PC-3 (cell line): ENCODE measurements at regions not wholly inside any gene's neighbourhood (a gene's known extent, or its start where the extent isn't known, plus 50 kb on each side); places are given as distances from the start of the nearest gene placed in this dataset.

Experiments used
- ATAC-seq: fragments of 200-7000 bp; cut with Tn5 transposase; 2 replicates; pipeline ENCODE4 v1.9.1; 2020; ENCODE audit warnings: mild to moderate bottlenecking, moderate library complexity
- BruUV-seq: library from RNA; stranded (reverse); fragments of 400-500 nt; replicated peaks from 2 replicates; lab custom pipeline; 2021; lab: Mats Ljungman, UMichigan
- CTCF ChIA-PET: fragments of 300-600 bp; sonication (Branson Sonifier 250); formaldehyde crosslinking; loops from one replicate; lab custom pipeline; 2022; ENCODE audit warnings: antibody characterized with exemption; lab: Charles Lee
- POLR2A ChIA-PET: fragments of 300-600 bp; sonication (Branson Sonifier 250); formaldehyde crosslinking; loops from one replicate; lab custom pipeline; 2022; ENCODE audit warnings: antibody characterized with exemption; ENCODE audit not compliant: unreplicated experiment; lab: Charles Lee
- DNase-seq: peaks from one replicate; pipeline ENCODE4 v3.0.0-alpha.2; 2015
- H2AFZ ChIP-seq: fragments of 300-600 bp; sonication (generic); 2 replicates; pipeline ENCODE4 v1.6.0; 2016; ENCODE audit warnings: antibody characterized with exemption, low read length
- H3F3A ChIP-seq: fragments of 300-600 bp; sonication (generic); one replicate; pipeline ENCODE4 v1.6.0; 2017; ENCODE audit warnings: antibody characterized with exemption, low read length, control low read depth, mild to moderate bottlenecking; ENCODE audit not compliant: unreplicated experiment
- H3K27ac ChIP-seq: fragments of 300-600 bp; sonication (generic); 2 replicates; pipeline ENCODE4 v1.5.1; 2016; ENCODE audit warnings: mild to moderate bottlenecking, low read length
- H3K27me3 ChIP-seq: fragments of 300-600 bp; sonication (generic); 2 replicates; pipeline ENCODE4 v1.6.1; 2016; ENCODE audit warnings: low read length, mixed read lengths
- H3K36me3 ChIP-seq: fragments of 300-600 bp; sonication (generic); 2 replicates; pipeline ENCODE4 v1.6.1; 2016; ENCODE audit warnings: low read depth, mixed run types, low read length, mixed read lengths
- H3K4me1 ChIP-seq: fragments of 300-600 bp; sonication (generic); 2 replicates; pipeline ENCODE4 v1.5.1; 2016; ENCODE audit warnings: low read length; ENCODE audit not compliant: insufficient read depth
- H3K4me2 ChIP-seq: fragments of 300-600 bp; sonication (generic); 2 replicates; pipeline ENCODE4 v1.6.0; 2016; ENCODE audit warnings: low read length
- H3K4me3 ChIP-seq: fragments of 300-600 bp; sonication (generic); 2 replicates; pipeline ENCODE4 v1.5.1; 2016; ENCODE audit warnings: mild to moderate bottlenecking, low read length, mixed read lengths
- H3K79me2 ChIP-seq: fragments of 300-600 bp; sonication (generic); 2 replicates; pipeline ENCODE4 v1.6.1; 2017; ENCODE audit warnings: low read length, mixed read lengths
- H3K9ac ChIP-seq: fragments of 300-600 bp; sonication (generic); 2 replicates; pipeline ENCODE4 v1.6.0; 2016; ENCODE audit warnings: mild to moderate bottlenecking, low read length
- H3K9me2 ChIP-seq: fragments of 300-600 bp; sonication (generic); replicated peaks from 2 replicates; pipeline ENCODE4 v1.6.1; 2016; ENCODE audit warnings: mixed run types, low read length, mixed read lengths
- H3K9me3 ChIP-seq: fragments of 300-600 bp; sonication (generic); 2 replicates; pipeline ENCODE4 v1.6.1; 2016; ENCODE audit warnings: low read length, mixed read lengths
- H4K20me1 ChIP-seq: fragments of 300-600 bp; sonication (generic); 2 replicates; pipeline ENCODE4 v1.6.1; 2016; ENCODE audit warnings: low read length, mixed read lengths
- CTCF ChIP-seq: fragments of 300-600 bp; sonication (generic); conservative IDR thresholded peaks from 2 replicates; pipeline ENCODE4 v1.5.1; 2017; ENCODE audit warnings: antibody characterized with exemption, low read depth, mild to moderate bottlenecking, low read length
- EZH2 ChIP-seq: fragments of 300-600 bp; sonication (generic); IDR thresholded peaks from one replicate; pipeline ENCODE4 v1.6.1; 2017; ENCODE audit warnings: antibody characterized with exemption, mild to moderate bottlenecking, low read length; ENCODE audit not compliant: unreplicated experiment
- EZH2phosphoT487 ChIP-seq: fragments of 300-600 bp; sonication (generic); IDR thresholded peaks from 2 replicates; pipeline ENCODE4 v1.6.1; 2018; ENCODE audit warnings: mild to moderate bottlenecking, antibody characterized with exemption, low read length, borderline replicate concordance
- intact Hi-C: fragments of 100-400 bp; cut with micrococcal nuclease; formaldehyde crosslinking; loops from 2 replicates; pipeline ENCODE4 v1.9.0; 2023

GRCh38 chr2:74081030-74081762 lies 66.5 kb downstream of the BOLA3 start:
- no peaks in the 10 kb centered on the region for H3K27me3 ChIP-seq
- H3K36me3 ChIP-seq = peaks cover 4% of the 10 kb centered on the region; the same call in 1 of the 2 replicates
- no peaks in the 10 kb centered on the region for H3K4me1 ChIP-seq
- TF ChIP-seq EZH2phosphoT487 = no peak
- no peak overlapping the region for H3K27ac ChIP-seq
- intact Hi-C loops = no loop called here
- no peaks in the 10 kb centered on the region for H3K9me3 ChIP-seq
- H3F3A ChIP-seq = no peaks in the 10 kb centered on the region
- no peak overlapping the region for H3K4me3 ChIP-seq
- H3K79me2 ChIP-seq = no peaks in the 10 kb centered on the region
- no peak overlapping the region for H3K4me2 ChIP-seq
- no peaks in the 10 kb centered on the region for H3K9me2 ChIP-seq
- CTCF ChIA-PET = interaction anchor here (0.6 kb wide), 1 partner anchor 259 kb away, joined by 5 read pairs; no protein-coding TSS in a partner anchor
- H4K20me1 ChIP-seq = no peaks in the 10 kb centered on the region
- POLR2A ChIA-PET = no interaction called here
- no peak overlapping the region for H2AFZ ChIP-seq
- no peak for DNase-seq
- no peak for ATAC-seq
- no TSS peak for BruUV-seq
- no peak overlapping the region for H3K9ac ChIP-seq

GRCh38 chr2:74081763-74082110 lies 66.0 kb downstream of the BOLA3 start:
- no TSS peak for BruUV-seq

GRCh38 chr2:74083750-74084149 lies 64.0 kb downstream of the BOLA3 start:
- no peak overlapping the region for H3K4me3 ChIP-seq
- intact Hi-C loops = no loop called here
- no peak overlapping the region for H3K27ac ChIP-seq
- no peaks in the 10 kb centered on the region for H3K79me2 ChIP-seq
- H4K20me1 ChIP-seq = no peaks in the 10 kb centered on the region
- H3K9me2 ChIP-seq = no peaks in the 10 kb centered on the region
- DNase-seq (no peak), ATAC-seq (no peak)
- no peaks in the 10 kb centered on the region for H3K9me3 ChIP-seq
- H3K9ac ChIP-seq = no peak overlapping the region
- no TSS peak for BruUV-seq
- H3K4me1 ChIP-seq = no peaks in the 10 kb centered on the region
- H3K4me2 ChIP-seq = no peak overlapping the region
- no peak overlapping the region for H2AFZ ChIP-seq
- ChIA-PET POLR2A (interaction anchor here (0.6 kb wide), 1 partner anchor 96 kb away, joined by 3 read pairs; no protein-coding TSS in a partner anchor), CTCF (no interaction called here)
- no peaks in the 10 kb centered on the region for H3K27me3 ChIP-seq
- TF ChIP-seq EZH2 = no peak
- H3K36me3 ChIP-seq = peaks cover 8% of the 10 kb centered on the region; the same call in 1 of the 2 replicates
- H3F3A ChIP-seq = no peaks in the 10 kb centered on the region

More at GRCh38 chr2:74081763-74082110, 66.0 kb downstream of the BOLA3 start:
- intact Hi-C loops = no loop called here
- Histone ChIP-seq H3K36me3 (peaks cover 4% of the 10 kb centered on the region; the same call in 1 of the 2 replicates), H3K9ac (no peak overlapping the region), H3K27me3 (no peaks in the 10 kb centered on the region), H4K20me1 (no peaks in the 10 kb centered on the region), H3F3A (no peaks in the 10 kb centered on the region), H3K79me2 (no peaks in the 10 kb centered on the region), H3K9me2 (no peaks in the 10 kb centered on the region), H3K4me1 (no peaks in the 10 kb centered on the region), H3K27ac (no peak overlapping the region), H3K4me2 (no peak overlapping the region), H2AFZ (no peak overlapping the region), H3K9me3 (no peaks in the 10 kb centered on the region), H3K4me3 (no peak overlapping the region)
- ChIA-PET POLR2A (no interaction called here), CTCF (no interaction called here)
- ATAC-seq (no peak), DNase-seq (no peak)
- no peak for TF ChIP-seq CTCF
- TF ChIP-seq EZH2 = no peak
- TF ChIP-seq EZH2phosphoT487 = no peak
